ENCODE measurements at regions not wholly inside any gene's neighbourhood (a gene's known extent, or its start where the extent isn't known, plus 50 kb on each side); places are given as distances from the start of the nearest gene placed in this dataset.

DNA sequence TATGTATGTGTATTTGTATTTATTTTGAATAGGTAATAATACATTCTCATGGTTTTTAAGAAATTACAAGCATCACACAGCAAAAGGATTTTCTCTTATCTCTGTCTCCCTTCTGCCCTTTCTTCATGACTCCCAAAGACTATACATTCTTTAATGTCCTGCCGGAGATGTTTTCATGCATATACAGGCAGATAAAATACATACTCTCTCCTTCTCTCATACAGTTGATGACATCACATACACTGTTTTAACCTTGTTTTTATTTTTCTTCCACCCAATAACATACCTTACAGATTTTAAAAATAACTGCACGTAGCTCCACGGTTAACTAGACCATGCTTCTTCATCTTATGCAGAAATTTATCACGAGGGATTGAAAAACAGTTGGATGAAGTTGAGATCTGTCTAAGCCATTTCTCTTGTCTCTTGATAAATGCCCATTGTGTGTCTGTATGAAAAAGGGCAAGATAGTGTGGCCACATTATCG lies 249.8 kb downstream of the EDEM1 start:
- H3K9me3 ChIP-seq (ENCODE audit: low read length), result no peaks in the 10 kb centered on the region
- ChIA-PET POLR2A (no interaction called here), CTCF (ENCODE audit: low intra/inter-chr PET ratio, low total read pairs) (no interaction called here)
- H4K20me1 ChIP-seq (ENCODE audit: insufficient read depth, low read length), result no peaks in the 10 kb centered on the region
- H3K4me1 ChIP-seq (ENCODE audit: insufficient read depth, low read length), result no peaks in the 10 kb centered on the region
- intact Hi-C loops (cut with micrococcal nuclease; ENCODE audit: unreplicated experiment), result no loop called here
- H2AFZ ChIP-seq (ENCODE audit: low read length), result no peak overlapping the region
- no peak overlapping the region for H3K9ac ChIP-seq (ENCODE audit: insufficient read depth, low read depth, low read length)
- in situ Hi-C loops (cut with HindIII; ENCODE audit: extremely low pct_ligation_motif_present, low pct_unique_long_range_greater_than_20kb), result no loop called here
- TF ChIP-seq NFE2L2 (IDR thresholded peaks at IDR 0.05; ENCODE audit: low read length) (no peak), CREB1 (IDR thresholded peaks at IDR 0.05) (peak; percentile 30; the same call in 1 of the 2 replicates), CREB1 (CRISPR knock-in tag; IDR thresholded peaks at IDR 0.05) (no peak)
- FAIRE-seq (no peak), DNase-seq (ENCODE audit: low spot score) (no peak), ATAC-seq (no peak)
- H3K79me2 ChIP-seq (ENCODE audit: insufficient read depth, low read length), result no peaks in the 10 kb centered on the region
- no peak overlapping the region for H3K4me3 ChIP-seq (replicated peaks in 1 of 3; ENCODE audit: insufficient read depth in 1 of 3, low read depth in 2 of 3, low read length in 3 of 3)
- BruUV-seq (replicated peaks), result no TSS peak
- no peaks in the 10 kb centered on the region for H3K36me3 ChIP-seq (replicated peaks in 1 of 2; ENCODE audit: control insufficient read depth in 1 of 2, insufficient read depth in 2 of 2, low read length in 2 of 2)
- H3K27ac ChIP-seq (ENCODE audit: extremely low read length, insufficient read depth, low read length), result no peak overlapping the region
- no peak overlapping the region for H3K4me2 ChIP-seq (ENCODE audit: low read depth, low read length)
- 14% methylated on average over 5 of the region's 5 CpGs for WGBS (ENCODE audit: low lambda C conversion rate)
- H3K27me3 ChIP-seq (ENCODE audit: control insufficient read depth in 1 of 2, insufficient read depth in 2 of 2, low read length in 2 of 2), result no peaks in the 10 kb centered on the region

DNA sequence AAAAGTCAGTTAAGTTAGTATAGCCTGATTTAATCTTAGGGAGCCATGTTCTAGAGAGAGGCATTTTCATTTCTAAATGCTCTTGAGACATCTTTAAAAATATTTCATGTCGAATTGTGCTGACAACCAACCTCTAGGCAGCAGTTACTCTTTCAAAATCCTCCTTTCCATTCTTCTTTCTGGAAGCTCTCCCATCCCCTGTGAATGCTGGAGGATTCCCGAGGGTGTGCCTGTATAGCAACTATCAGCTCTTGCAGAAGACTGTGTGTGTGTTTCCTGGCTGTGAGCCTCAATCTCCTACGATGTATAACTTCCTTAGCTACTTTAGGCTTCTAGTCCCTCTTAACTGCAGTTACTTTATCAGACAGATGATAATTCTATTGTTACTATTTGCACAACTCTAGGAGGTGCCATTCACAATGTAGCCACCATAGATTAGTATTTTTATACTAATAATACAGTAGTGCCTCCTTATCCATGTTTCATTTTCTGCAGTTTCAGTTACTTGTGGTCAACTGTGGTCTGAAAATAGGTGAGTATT lies 250.3 kb downstream of the EDEM1 start:
- H3K9ac ChIP-seq (ENCODE audit: insufficient read depth, low read depth, low read length), result no peak overlapping the region
- H3K4me1 ChIP-seq (ENCODE audit: insufficient read depth, low read length), result no peaks in the 10 kb centered on the region
- H2AFZ ChIP-seq (ENCODE audit: low read length), result no peak overlapping the region
- H3K36me3 ChIP-seq (replicated peaks in 1 of 2; ENCODE audit: control insufficient read depth in 1 of 2, insufficient read depth in 2 of 2, low read length in 2 of 2), result no peaks in the 10 kb centered on the region
- in situ Hi-C loops (cut with HindIII; ENCODE audit: extremely low pct_ligation_motif_present, low pct_unique_long_range_greater_than_20kb), result no loop called here
- no peak overlapping the region for H3K4me2 ChIP-seq (ENCODE audit: low read depth, low read length)
- no peak overlapping the region for H3K4me3 ChIP-seq (replicated peaks in 1 of 3; ENCODE audit: insufficient read depth in 1 of 3, low read depth in 2 of 3, low read length in 3 of 3)
- WGBS (ENCODE audit: low lambda C conversion rate), result 1% methylated on average over 3 of the region's 3 CpGs
- no peak for FAIRE-seq
- ChIA-PET POLR2A (no interaction called here), CTCF (ENCODE audit: low intra/inter-chr PET ratio, low total read pairs) (no interaction called here)
- no peaks in the 10 kb centered on the region for H4K20me1 ChIP-seq (ENCODE audit: insufficient read depth, low read length)
- H3K79me2 ChIP-seq (ENCODE audit: insufficient read depth, low read length), result no peaks in the 10 kb centered on the region
- H3K9me3 ChIP-seq (ENCODE audit: low read length), result no peaks in the 10 kb centered on the region
- no peak overlapping the region for H3K27ac ChIP-seq (ENCODE audit: extremely low read length, insufficient read depth, low read length)
- no peaks in the 10 kb centered on the region for H3K27me3 ChIP-seq (ENCODE audit: control insufficient read depth in 1 of 2, insufficient read depth in 2 of 2, low read length in 2 of 2)
- no peak for ATAC-seq
- no peak for DNase-seq (ENCODE audit: low spot score)
- no TSS peak for BruUV-seq (replicated peaks)
- intact Hi-C loops (cut with micrococcal nuclease; ENCODE audit: unreplicated experiment), result no loop called here
- TF ChIP-seq ZNF234 (CRISPR knock-in tag; conservative IDR thresholded peaks at IDR 0.05) (no peak), HES4 (CRISPR knock-in tag; IDR thresholded peaks at IDR 0.05; ENCODE audit: borderline replicate concordance) (no peak), EP300 (IDR thresholded peaks at IDR 0.05; ENCODE audit: low read depth in 2 of 2, low read length in 2 of 2) (no peak), EP300 (CRISPR knock-in tag; IDR thresholded peaks at IDR 0.05; ENCODE audit: borderline replicate concordance) (no peak), ZMAT5 (CRISPR knock-in tag; IDR thresholded peaks at IDR 0.05; ENCODE audit: borderline replicate concordance, low read depth) (no peak), BRCA1 (CRISPR knock-in tag; IDR thresholded peaks at IDR 0.05) (no peak), CEBPB (IDR thresholded peaks at IDR 0.05; ENCODE audit: borderline replicate concordance, low read depth, low read length) (no peak), ZNF468 (CRISPR knock-in tag; IDR thresholded peaks at IDR 0.05) (no peak), ZNF30 (CRISPR knock-in tag; IDR thresholded peaks at IDR 0.05) (no peak), ZNF749 (CRISPR knock-in tag; IDR thresholded peaks at IDR 0.05; ENCODE audit: borderline replicate concordance) (no peak), ZNF782 (CRISPR knock-in tag; IDR thresholded peaks at IDR 0.05; ENCODE audit: borderline replicate concordance) (no peak), FOXP1 (IDR thresholded peaks at IDR 0.05) (no peak), FOXP1 (CRISPR knock-in tag; IDR thresholded peaks at IDR 0.05) (no peak), SP140L (CRISPR knock-in tag; IDR thresholded peaks at IDR 0.05; ENCODE audit: borderline replicate concordance) (no peak)
- TF ChIP-seq, protein P1, sequence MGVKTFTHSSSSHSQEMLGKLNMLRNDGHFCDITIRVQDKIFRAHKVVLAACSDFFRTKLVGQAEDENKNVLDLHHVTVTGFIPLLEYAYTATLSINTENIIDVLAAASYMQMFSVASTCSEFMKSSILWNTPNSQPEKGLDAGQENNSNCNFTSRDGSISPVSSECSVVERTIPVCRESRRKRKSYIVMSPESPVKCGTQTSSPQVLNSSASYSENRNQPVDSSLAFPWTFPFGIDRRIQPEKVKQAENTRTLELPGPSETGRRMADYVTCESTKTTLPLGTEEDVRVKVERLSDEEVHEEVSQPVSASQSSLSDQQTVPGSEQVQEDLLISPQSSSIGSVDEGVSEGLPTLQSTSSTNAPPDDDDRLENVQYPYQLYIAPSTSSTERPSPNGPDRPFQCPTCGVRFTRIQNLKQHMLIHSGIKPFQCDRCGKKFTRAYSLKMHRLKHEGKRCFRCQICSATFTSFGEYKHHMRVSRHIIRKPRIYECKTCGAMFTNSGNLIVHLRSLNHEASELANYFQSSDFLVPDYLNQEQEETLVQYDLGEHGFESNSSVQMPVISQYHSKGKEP (CRISPR knock-in tag; IDR thresholded peaks at IDR 0.05), result no peak
